NCI-H146 (cell line): ENCODE measurements at regions not wholly inside any gene's neighbourhood (a gene's known extent, or its start where the extent isn't known, plus 50 kb on each side); places are given as distances from the start of the nearest gene placed in this dataset.

Experiments used
- DNase-seq: peaks from one replicate; lab custom pipeline; 2025; lab: John Stamatoyannopoulos, UW

DNA sequence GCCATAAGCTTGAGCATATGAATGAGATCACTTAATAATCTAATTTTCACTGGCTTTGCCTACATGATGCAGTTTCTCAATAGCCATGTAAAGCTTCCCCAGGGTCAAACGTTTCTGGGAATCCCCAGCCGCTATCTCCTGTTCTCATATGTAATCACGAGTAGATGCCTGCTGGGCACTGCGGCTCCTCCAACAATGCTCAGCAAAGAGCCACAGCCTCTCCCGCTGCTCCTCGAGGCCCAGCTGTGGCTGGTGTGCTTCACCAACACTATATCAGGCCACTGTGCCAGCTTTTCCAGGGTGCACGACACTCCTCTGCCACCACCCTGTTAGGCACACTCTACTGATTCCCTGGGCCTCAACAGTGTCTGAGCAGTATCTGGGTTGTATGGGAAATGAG, 78.3 kb upstream of the RASGEF1B start:
- peak; percentile 75 for DNase-seq

DNA sequence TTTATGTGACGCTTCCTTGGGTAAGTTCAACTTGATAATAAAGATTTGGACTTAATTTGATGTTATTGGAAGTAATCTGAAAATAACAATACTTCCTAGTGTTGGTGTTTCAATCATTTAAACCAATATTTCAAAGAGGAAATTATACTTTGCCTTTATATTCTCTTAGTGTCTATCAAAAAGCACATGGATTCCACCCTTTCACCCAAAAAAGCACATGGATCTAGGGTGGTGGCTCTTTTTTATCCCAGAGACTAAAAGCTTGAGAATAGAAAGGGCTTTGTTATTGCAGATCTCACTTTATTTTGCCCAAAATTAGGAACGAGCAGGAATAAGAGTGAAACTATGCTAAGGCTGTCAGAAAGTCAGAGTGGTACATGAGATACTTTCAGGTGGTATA, 75.1 kb upstream of the RASGEF1B start:
- DNase-seq, result no peak

DNA sequence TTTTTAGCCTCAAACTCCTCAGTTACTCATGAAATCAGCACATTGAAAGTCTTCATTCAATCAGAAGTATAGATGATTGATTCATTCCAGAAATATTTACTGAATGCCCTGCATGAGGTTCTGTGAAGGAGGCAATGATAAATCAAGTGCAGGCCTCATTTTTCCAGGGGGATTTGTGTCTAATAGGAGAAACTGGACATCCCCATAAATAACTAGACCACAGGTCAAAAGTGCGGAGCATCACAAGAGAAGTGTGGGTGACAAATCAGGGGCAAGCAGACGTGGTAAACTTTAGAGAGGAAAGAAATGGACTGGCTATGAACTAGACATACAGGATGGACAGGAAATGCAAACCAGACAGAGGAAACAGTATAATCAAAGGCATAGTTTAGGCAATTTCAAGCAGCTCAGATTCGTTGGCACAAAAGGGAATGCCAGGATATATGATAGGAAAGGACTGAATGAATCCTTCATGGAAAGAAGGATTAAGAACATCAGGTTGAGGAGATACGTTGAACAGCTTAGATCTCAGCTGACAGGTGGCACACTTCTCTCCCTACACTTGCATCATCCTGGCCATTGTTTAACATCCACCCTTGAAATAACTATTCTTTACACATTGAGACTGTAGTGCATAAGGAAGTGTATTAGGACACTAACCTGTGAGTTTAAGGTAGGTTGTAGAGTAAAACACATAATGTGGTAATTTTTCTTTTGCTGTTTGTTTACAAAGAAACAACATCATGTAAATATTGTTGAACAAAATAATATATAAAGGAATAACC, 69.6 kb upstream of the RASGEF1B start:
- no peak for DNase-seq

DNA sequence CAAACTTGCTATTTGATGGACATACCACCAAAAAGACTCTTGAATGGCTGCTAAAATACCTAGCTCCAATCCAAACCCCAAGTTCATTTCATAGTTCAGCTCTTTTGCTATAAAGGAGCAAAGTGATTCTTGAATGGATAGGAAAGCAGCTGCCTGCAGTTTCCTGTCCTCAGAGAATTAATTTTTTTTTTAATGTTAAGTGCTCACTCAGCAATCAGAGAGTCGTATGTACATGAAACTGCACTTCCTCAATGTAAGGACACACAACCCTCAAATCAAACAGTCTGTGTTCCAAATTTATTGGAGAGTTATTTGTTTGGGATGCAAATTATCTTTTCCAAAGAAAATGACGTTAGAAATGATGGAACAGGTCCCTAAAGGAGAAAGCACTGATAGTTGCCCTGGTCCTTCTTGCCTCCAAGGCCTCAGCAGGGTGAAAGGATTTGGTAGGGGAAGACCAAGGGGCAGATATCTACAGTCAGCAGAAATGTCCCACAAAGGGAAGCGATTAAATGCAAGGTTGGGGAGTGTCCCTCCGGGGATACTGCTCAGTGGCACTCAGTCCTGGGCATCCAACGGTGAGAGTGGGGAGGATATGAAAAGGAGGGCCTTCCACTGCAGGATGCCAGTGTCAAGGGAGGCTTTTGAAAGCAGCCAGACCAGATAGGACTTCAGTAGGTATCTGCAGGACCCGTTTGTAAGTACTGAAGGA, 67.2 kb upstream of the RASGEF1B start:
- DNase-seq, result no peak

DNA sequence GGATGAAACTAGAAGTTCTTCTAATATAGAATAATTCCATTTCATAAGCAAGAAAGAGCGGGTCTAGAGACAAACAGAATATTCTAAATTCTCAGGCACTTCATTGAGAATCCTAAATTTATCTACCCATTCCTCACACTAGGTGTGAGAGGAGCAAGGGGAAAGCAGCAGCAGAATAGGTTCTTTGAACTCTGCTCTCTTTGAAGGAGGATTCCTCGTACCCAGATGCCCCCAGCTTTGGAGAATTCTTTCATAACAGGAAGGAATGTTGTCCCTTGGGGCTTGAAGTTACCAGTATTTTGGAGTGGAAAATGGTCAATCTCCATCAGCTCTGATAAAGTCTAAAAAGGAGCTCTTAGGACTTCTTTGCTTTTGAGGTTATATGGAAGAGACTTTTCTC, 59.7 kb upstream of the RASGEF1B start:
- no peak for DNase-seq

DNA sequence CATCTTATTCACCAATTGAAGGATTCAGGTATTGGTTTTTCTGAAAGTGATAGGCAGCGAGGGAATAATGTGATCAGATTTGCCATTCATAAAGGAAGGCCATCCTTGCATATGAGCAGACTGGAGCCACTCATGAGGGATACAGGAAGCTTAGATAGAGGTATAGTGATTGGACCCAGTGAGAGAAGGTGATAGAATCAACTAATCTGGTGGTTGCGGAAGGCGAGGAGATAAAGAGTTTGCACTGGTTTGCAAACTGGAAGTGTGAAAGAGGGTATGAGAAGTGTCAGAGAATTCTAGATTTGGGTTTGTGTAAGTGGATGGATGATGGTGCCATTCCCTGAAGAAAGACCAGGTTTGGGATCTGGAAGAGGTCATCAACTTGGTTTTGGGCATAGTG, 57.3 kb upstream of the RASGEF1B start:
- DNase-seq, result no peak

DNA sequence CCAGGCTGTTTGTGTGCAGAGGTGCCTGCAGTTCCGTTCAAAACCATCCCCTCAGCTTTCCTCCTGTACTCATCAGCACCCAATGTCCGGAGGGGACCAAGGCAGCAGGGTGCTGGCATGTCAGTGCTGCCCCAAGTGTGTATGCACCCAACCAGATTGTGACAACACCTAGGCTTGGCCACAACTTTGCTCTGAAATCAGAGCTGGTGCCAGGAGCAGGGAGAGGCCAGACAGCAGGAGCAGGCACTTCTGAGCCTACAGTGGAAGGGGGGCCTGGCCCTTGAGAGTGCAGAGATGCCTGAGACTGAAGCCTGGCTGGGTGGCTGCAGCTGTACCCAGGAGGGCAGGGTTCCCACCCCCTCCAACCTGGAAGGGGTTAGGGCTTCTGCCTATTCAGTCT, 56.5 kb upstream of the RASGEF1B start:
- DNase-seq, result no peak

DNA sequence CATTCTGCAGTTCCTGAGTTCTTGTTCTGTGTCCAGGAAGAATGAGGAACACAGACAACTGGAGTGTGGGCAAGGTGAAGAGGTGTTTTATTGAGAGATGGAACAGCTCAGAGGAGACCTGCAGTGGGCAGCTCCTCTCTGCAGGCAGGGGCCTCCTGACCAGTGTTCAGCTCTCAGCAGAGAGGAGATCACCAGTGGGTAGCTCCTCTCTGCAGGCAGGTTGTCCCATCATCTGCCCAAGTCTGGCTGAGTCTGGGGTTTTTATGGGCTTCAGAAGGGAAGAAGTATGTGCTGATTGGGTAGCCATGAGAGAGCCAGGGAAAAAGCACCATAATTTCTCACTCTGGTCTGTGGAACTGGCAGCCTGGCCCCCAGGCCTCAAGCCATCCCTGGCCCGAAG, 56.0 kb upstream of the RASGEF1B start:
- DNase-seq, result no peak

DNA sequence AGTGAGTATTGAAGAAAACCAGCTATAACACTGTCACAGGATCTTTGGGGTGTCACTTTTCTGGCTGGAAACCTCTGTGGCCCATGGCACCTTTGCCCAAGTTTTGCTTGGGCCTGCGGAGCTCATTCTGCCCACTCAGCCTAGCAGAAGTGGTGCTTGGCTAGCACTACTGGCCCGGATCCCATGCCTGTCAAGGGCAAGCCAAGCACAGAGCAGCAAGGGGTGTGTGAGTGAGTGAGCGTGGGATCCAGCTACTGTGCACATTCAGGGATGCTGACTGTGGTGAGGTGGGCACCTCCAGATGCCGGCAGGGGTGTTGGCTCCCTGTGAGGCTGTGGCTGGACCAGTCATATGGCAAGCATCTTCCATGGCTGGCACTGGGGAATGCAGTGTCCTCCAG, 55.4 kb upstream of the RASGEF1B start:
- no peak for DNase-seq

DNA sequence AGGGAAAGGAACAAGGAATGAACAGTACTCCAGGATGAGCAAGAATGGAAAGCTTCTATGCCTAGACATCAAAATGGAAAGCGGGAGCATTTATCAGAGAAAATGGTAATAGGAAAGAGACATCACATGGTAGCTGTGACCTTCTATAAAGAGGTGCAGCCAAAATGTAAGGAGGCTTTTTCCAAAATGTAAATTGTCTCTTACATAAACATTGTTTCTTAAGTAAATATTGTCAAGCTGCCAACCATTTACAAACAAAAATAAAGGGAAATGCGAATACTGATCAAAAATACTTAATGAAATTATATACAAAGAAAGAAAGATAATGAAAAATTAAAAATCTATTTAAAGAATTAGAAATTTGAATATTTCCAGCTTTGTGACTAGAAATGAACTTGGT, 55.0 kb upstream of the RASGEF1B start:
- no peak for DNase-seq

DNA sequence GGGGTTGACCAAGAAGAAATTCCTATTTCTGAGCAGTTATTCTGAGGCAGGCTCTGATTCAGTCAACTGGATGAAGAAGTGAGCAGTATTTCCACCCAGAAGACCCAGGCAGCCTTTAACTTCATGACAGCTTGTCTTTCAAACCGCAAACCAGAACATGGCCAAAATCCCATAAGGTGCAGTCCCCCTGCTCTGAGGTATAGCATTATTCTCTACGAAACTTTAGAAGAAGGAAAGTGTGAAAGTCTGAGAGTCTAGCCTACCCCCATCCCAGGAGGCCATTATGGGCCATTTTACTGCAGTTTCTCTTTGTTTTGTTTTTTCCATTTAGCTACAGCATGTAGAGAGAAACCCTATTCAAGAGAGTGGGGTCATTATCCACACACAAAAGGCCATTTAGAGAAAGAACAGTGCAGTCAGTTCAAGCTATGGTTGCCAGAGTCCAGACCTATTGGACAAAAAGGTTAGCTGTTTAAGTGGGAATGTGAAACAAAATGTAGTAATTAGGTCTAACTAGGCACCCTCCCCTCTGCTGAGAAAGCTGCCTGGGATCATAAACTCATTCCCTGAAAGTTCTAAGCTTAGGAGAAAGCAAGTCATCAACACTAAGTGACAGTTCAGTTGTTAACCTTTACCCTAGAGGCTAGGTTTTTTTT, 52.1 kb upstream of the RASGEF1B start:
- DNase-seq, result peak; percentile 28

DNA sequence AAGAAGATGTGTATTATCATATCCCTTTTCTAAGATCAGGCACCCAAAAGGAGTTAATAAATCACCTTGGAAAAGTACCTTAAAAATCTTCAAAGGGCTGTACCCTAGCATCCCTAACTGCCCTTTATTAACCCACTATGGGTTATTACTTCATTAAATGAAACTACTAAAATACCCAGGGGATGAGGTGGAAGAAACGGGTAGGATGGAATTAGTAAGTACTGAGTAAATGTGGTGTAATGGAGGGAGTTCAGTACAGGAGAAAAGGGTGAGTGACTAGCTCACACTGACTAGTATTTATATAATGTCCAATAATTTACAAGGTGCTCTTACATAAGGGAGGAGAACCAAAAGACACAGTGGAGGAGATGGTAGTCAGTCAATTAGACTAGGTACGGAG, 51.0 kb upstream of the RASGEF1B start:
- DNase-seq, result no peak

DNA sequence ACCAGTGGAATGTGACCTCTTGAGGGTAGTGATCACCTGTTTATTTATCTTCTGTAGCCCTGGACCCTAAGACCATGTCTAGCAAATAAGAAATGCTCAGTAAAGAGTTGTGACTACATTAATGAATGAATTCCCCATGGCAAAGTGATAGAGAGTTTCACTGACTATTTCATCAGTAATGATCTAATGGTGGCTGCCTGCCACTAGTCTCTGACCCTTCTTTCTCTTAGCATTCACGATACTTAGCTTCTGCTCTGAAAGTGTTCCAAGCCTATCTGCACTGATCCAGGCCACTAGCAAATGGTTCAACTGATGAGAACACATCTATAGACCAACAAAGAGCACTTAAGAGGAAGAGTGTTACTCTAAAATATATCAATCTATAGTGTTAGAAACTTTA, 50.0 kb upstream of the RASGEF1B start:
- no peak for DNase-seq
